ENCODE measurements at regions not wholly inside any gene's neighbourhood (a gene's known extent, or its start where the extent isn't known, plus 50 kb on each side); places are given as distances from the start of the nearest gene placed in this dataset.

GRCh38 chrX:13266641-13267345 lies 53.1 kb downstream of the ATXN3L start:
- DNase-seq (ENCODE audit: low spot score) = no peak
- in situ Hi-C loops (cut with HindIII; ENCODE audit: low sequenced_read_pairs) = no loop called here

GRCh38 chrX:13265549-13266132 lies 54.2 kb downstream of the ATXN3L start:
- DNase-seq (ENCODE audit: low spot score) = no peak
- in situ Hi-C loops (cut with HindIII; ENCODE audit: low sequenced_read_pairs) = no loop called here

- in situ Hi-C loops (cut with HindIII; ENCODE audit: low sequenced_read_pairs) = no loop called here
- DNase-seq (ENCODE audit: low spot score) = no peak
These were observed 54.7 kb downstream of the ATXN3L start for GRCh38 chrX:13265111-13265510.

GRCh38 chrX:13263560-13264251 lies 56.1 kb downstream of the ATXN3L start:
- no peak for DNase-seq (ENCODE audit: low spot score)

GRCh38 chrX:13261348-13261747 lies 58.5 kb downstream of the ATXN3L start:
- no peak for DNase-seq (ENCODE audit: low spot score)
- in situ Hi-C loops (cut with HindIII; ENCODE audit: low sequenced_read_pairs) = no loop called here

More at GRCh38 chrX:13263560-13264251, 56.1 kb downstream of the ATXN3L start:
- in situ Hi-C loops (cut with HindIII; ENCODE audit: low sequenced_read_pairs) = no loop called here

GRCh38 chrX:13260598-13260997 lies 59.3 kb downstream of the ATXN3L start:
- in situ Hi-C loops (cut with HindIII; ENCODE audit: low sequenced_read_pairs) = no loop called here
- DNase-seq (ENCODE audit: low spot score) = no peak

- no peak for DNase-seq (ENCODE audit: low spot score)
- in situ Hi-C loops (cut with HindIII; ENCODE audit: low sequenced_read_pairs) = no loop called here
These were observed 61.1 kb downstream of the ATXN3L start for GRCh38 chrX:13258725-13259124.

GRCh38 chrX:13258052-13258444 lies 61.8 kb downstream of the ATXN3L start:
- in situ Hi-C loops (cut with HindIII; ENCODE audit: low sequenced_read_pairs) = no loop called here

GRCh38 chrX:13257223-13258051 lies 62.4 kb downstream of the ATXN3L start:
- DNase-seq (ENCODE audit: low spot score) = no peak
- in situ Hi-C loops (cut with HindIII; ENCODE audit: low sequenced_read_pairs) = no loop called here

More at GRCh38 chrX:13258052-13258444, 61.8 kb downstream of the ATXN3L start:
- no peak for DNase-seq (ENCODE audit: low spot score)

GRCh38 chrX:13256603-13257002 lies 63.2 kb downstream of the ATXN3L start:
- DNase-seq (ENCODE audit: low spot score) = no peak
- in situ Hi-C loops (cut with HindIII; ENCODE audit: low sequenced_read_pairs) = no loop called here

GRCh38 chrX:13254870-13255269 lies 65.0 kb downstream of the ATXN3L start:
- in situ Hi-C loops (cut with HindIII; ENCODE audit: low sequenced_read_pairs) = no loop called here
- DNase-seq (ENCODE audit: low spot score) = no peak

GRCh38 chrX:13254076-13254785 lies 65.6 kb downstream of the ATXN3L start:
- in situ Hi-C loops (cut with HindIII; ENCODE audit: low sequenced_read_pairs) = no loop called here
- no peak for DNase-seq (ENCODE audit: low spot score)

GRCh38 chrX:13253223-13253622 lies 66.6 kb downstream of the ATXN3L start:
- DNase-seq (ENCODE audit: low spot score) = no peak
- in situ Hi-C loops (cut with HindIII; ENCODE audit: low sequenced_read_pairs) = no loop called here

GRCh38 chrX:13252726-13253125 lies 67.1 kb downstream of the ATXN3L start:
- in situ Hi-C loops (cut with HindIII; ENCODE audit: low sequenced_read_pairs) = no loop called here
- no peak for DNase-seq (ENCODE audit: low spot score)

- no peak for DNase-seq (ENCODE audit: low spot score)
- in situ Hi-C loops (cut with HindIII; ENCODE audit: low sequenced_read_pairs) = no loop called here
These were observed 68.8 kb downstream of the ATXN3L start for GRCh38 chrX:13250826-13251580.

GRCh38 chrX:13248867-13249486 lies 70.9 kb downstream of the ATXN3L start:
- in situ Hi-C loops (cut with HindIII; ENCODE audit: low sequenced_read_pairs) = no loop called here
- no peak for DNase-seq (ENCODE audit: low spot score)

GRCh38 chrX:13239272-13239671 lies 80.6 kb downstream of the ATXN3L start:
- no peak for DNase-seq (ENCODE audit: low spot score)
- in situ Hi-C loops (cut with HindIII; ENCODE audit: low sequenced_read_pairs) = no loop called here

GRCh38 chrX:13235930-13236329 lies 83.9 kb downstream of the ATXN3L start:
- in situ Hi-C loops (cut with HindIII; ENCODE audit: low sequenced_read_pairs) = no loop called here
- DNase-seq (ENCODE audit: low spot score) = no peak
